ENCODE measurements at regions not wholly inside any gene's neighbourhood (a gene's known extent, or its start where the extent isn't known, plus 50 kb on each side); places are given as distances from the start of the nearest gene placed in this dataset.

DNA sequence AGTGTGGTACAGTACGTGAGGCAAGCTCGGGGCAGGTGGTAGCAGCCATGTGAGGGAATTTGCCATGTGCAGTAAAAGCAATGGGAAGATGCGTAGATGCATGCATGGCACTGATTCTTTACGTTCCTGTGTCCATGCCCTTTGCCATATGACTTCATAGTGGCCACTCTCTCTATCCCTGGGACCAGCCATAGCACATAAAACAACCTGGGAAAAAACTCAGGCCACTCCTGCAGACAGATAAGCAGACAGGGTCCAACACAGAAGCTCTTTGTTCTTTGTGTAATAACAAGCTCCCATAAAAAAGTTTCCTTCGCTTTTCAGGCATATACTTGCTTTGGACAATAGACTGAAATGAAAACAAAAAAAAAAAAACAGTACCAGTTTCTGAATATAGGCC, 622.4 kb upstream of the POM121L12 start:
- no peak overlapping the region for H2BK20ac ChIP-seq (ENCODE audit: low read length)
- no peak overlapping the region for H3K9ac ChIP-seq (replicated peaks in 1 of 4; ENCODE audit: extremely low read depth in 1 of 4, low read depth in 3 of 4, low read length in 3 of 4)
- no peaks in the 10 kb centered on the region for H3K27me3 ChIP-seq (replicated peaks in 1 of 4; ENCODE audit: control insufficient read depth in 3 of 4, extremely low read depth in 1 of 4, insufficient read depth in 3 of 4, low read length in 3 of 4)
- H4K20me1 ChIP-seq (replicated peaks in 1 of 2; ENCODE audit: control insufficient read depth in 1 of 2, insufficient read depth in 2 of 2, low read length in 2 of 2) = no peaks in the 10 kb centered on the region
- peak overlapping the region; percentile 82 for H2AFZ ChIP-seq (ENCODE audit: low read length)
- 0 out of 2 replicates have a peak overlapping the region, but pooled peaks have one; percentile 10 for H3K18ac ChIP-seq (ENCODE audit: extremely low read depth, low read length)
- no peak overlapping the region for H3K23ac ChIP-seq (ENCODE audit: insufficient read length)
- H4K5ac ChIP-seq (ENCODE audit: insufficient read length, low read depth, low read length) = no peak overlapping the region
- no peak overlapping the region for H4K91ac ChIP-seq (replicated peaks; ENCODE audit: insufficient read length, low read length)
- ChIA-PET POLR2A (ENCODE audit: partially characterized antibody) (no interaction called here), CTCF (ENCODE audit: partially characterized antibody) (interaction anchor here (1.0 kb wide), 1 partner anchor 746 kb away, joined by 3 read pairs; no protein-coding TSS in a partner anchor)
- no peak overlapping the region for H2AK5ac ChIP-seq (ENCODE audit: low read depth, low read length)
- no peaks in the 10 kb centered on the region for H3K79me1 ChIP-seq (ENCODE audit: low read depth, low read length)
- FAIRE-seq (no peak), DNase-seq (ENCODE audit: low read depth in 1 of 2, low spot score in 2 of 2) (no peak)
- no peaks in the 10 kb centered on the region for H3K79me2 ChIP-seq (ENCODE audit: control insufficient read depth in 1 of 2, insufficient read depth in 2 of 2, low read length in 2 of 2)
- H2BK15ac ChIP-seq (ENCODE audit: low read length) = no peak overlapping the region
- H3K9me3 ChIP-seq (ENCODE audit: insufficient read depth in 2 of 2, low read depth in 1 of 2, low read length in 1 of 2) = no peaks in the 10 kb centered on the region
- H3K36me3 ChIP-seq (ENCODE audit: control insufficient read depth in 2 of 4, insufficient read depth in 4 of 4, low read length in 3 of 4) = no peaks in the 10 kb centered on the region; a peak in 1 of 8 replicates
- H2BK120ac ChIP-seq (replicated peaks; ENCODE audit: low read depth, low read length) = no peak overlapping the region
- no peak overlapping the region for H3K4me3 ChIP-seq (ENCODE audit: extremely low read depth in 1 of 4, insufficient read depth in 2 of 4, low read depth in 3 of 4, low read length in 4 of 4)
- H2BK12ac ChIP-seq (ENCODE audit: low read depth, low read length) = no peak overlapping the region
- H3K4me2 ChIP-seq (ENCODE audit: insufficient read depth in 1 of 2, low read depth in 2 of 2, low read length in 2 of 2) = no peak overlapping the region
- H2BK5ac ChIP-seq (ENCODE audit: low read depth, low read length) = no peak overlapping the region
- H4K8ac ChIP-seq (ENCODE audit: extremely low read depth, insufficient read depth, low read length) = no peak overlapping the region
- 80% methylated on average over 5 of the region's 5 CpGs; no CpG with 5 or more reads in 1 of the 2 experiments for WGBS, 2 experiments (ENCODE audit: extremely low coverage in 1 of 2, insufficient coverage in 1 of 2, insufficient read length in 1 of 2, insufficient replicate concordance in 2 of 2, low coverage in 1 of 2, low lambda C conversion rate in 2 of 2, missing lambda C conversion rate in 1 of 2)
- no peak overlapping the region for H3K56ac ChIP-seq (replicated peaks; ENCODE audit: insufficient read length, low read depth, low read length)
- no peak overlapping the region for H3K27ac ChIP-seq (ENCODE audit: low read depth, low read length)
- H3K14ac ChIP-seq (ENCODE audit: insufficient read length) = no peak overlapping the region
- H3K4ac ChIP-seq (replicated peaks; ENCODE audit: insufficient read length, low read depth, low read length) = no peak overlapping the region
- no peaks in the 10 kb centered on the region for H3K23me2 ChIP-seq (ENCODE audit: low read depth, low read length)
- no peaks in the 10 kb centered on the region for H3K4me1 ChIP-seq (replicated peaks in 1 of 4; ENCODE audit: control insufficient read depth in 3 of 4, insufficient read depth in 4 of 4, low read length in 3 of 4)
- TF ChIP-seq CEBPB (IDR thresholded peaks at IDR 0.05; ENCODE audit: low read depth, low read length) (no peak), KDM4A (IDR thresholded peaks at IDR 0.05; ENCODE audit: low read depth, low read length, severe bottlenecking) (no peak), SP1 (IDR thresholded peaks at IDR 0.05; ENCODE audit: low read depth, low read length) (no peak), HDAC2 (IDR thresholded peaks at IDR 0.05; ENCODE audit: borderline replicate concordance in 1 of 2, low read depth in 2 of 2, low read length in 2 of 2) (no peak), CBX5 (IDR thresholded peaks at IDR 0.05; ENCODE audit: low read depth, low read length) (no peak), JUN (IDR thresholded peaks at IDR 0.05; ENCODE audit: low read depth, low read length) (no peak), JUND (IDR thresholded peaks at IDR 0.05; ENCODE audit: low read length) (no peak)

Measured in H1 (cell line).